ENCODE measurements at regions not wholly inside any gene's neighbourhood (a gene's known extent, or its start where the extent isn't known, plus 50 kb on each side); places are given as distances from the start of the nearest gene placed in this dataset.

DNA sequence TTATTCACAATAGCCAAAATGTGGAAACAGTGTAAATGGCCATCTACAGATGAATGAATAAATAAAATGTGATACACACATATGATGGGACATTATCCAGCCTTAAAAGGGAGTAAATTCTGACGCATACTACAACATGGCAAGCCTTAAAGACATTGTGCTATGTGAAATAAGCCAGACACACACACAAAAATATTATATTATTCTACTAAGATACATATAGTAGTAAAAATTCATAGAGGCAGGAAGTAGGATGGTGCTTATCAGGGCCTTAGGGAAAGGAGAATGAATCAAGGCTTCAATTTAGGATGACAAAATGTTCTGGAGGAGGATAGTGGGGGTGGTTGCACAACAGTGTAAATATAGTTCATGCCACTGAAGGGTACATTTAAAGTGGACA, 346.7 kb upstream of the SMARCA2 start:
- Histone ChIP-seq H3K79me2 (ENCODE audit: control insufficient read depth, insufficient read depth, low read length) (no peaks in the 10 kb centered on the region), H3K4me3 (replicated peaks in 1 of 3; ENCODE audit: insufficient read depth in 1 of 3, low read depth in 1 of 3, low read length in 3 of 3) (no peak overlapping the region), H3K27me3 (ENCODE audit: control insufficient read depth in 2 of 2, insufficient read depth in 2 of 2, low read length in 2 of 2) (no peaks in the 10 kb centered on the region), H3K4me2 (ENCODE audit: insufficient read depth, low read length) (no peak overlapping the region), H3K36me3 (ENCODE audit: control insufficient read depth in 2 of 2, extremely low read depth in 1 of 2, insufficient read depth in 2 of 2, low read length in 2 of 2) (no peaks in the 10 kb centered on the region), H3K9me1 (replicated peaks; ENCODE audit: control insufficient read depth, extremely low read depth, insufficient read depth, low read length) (no peaks in the 10 kb centered on the region), H3K9me3 (replicated peaks; ENCODE audit: control insufficient read depth, insufficient read depth, low read length) (peaks cover 2% of the 10 kb centered on the region), H3K27ac (ENCODE audit: insufficient read depth, low read depth, low read length) (no peak overlapping the region), H4K20me1 (replicated peaks; ENCODE audit: control insufficient read depth, extremely low read depth, insufficient read depth, low read length) (no peaks in the 10 kb centered on the region), H3K4me1 (ENCODE audit: control insufficient read depth, extremely low read depth, insufficient read depth, low read length) (no peaks in the 10 kb centered on the region), H3K9ac (replicated peaks; ENCODE audit: extremely low read depth, insufficient read depth, low read length) (no peak overlapping the region), H2AFZ (ENCODE audit: low read depth, low read length) (no peak overlapping the region)
- ChIA-PET CTCF (no interaction called here), POLR2A (no interaction called here)
- DNase-seq (ENCODE audit: low read depth, low spot score) (no peak), FAIRE-seq (no peak)
- dilution Hi-C loops (cut with MboI; ENCODE audit: extremely low pct_ligation_motif_present, low sequenced_read_pairs) (no loop called here), intact Hi-C loops (cut with micrococcal nuclease) (no loop called here)
- TF ChIP-seq, protein P1, sequence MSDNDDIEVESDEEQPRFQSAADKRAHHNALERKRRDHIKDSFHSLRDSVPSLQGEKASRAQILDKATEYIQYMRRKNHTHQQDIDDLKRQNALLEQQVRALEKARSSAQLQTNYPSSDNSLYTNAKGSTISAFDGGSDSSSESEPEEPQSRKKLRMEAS (IDR thresholded peaks at IDR 0.05; ENCODE audit: insufficient read depth, insufficient read length), result no peak
- TF ChIP-seq GATA2 (IDR thresholded peaks at IDR 0.05; ENCODE audit: insufficient read depth, insufficient read length, low read depth, low read length), result no peak
- TF ChIP-seq JUN (IDR thresholded peaks at IDR 0.05; ENCODE audit: borderline replicate concordance, insufficient read depth, insufficient read length, low read depth), result no peak
- no peak for TF ChIP-seq POLR2AphosphoS5 (IDR thresholded peaks at IDR 0.05; ENCODE audit: insufficient read depth, low read depth, low read length)
- TF ChIP-seq MYC (IDR thresholded peaks at IDR 0.05; ENCODE audit: low read depth, low read length), result no peak
- no peak for TF ChIP-seq FOS (IDR thresholded peaks at IDR 0.05; ENCODE audit: borderline replicate concordance, insufficient read depth, low read length)
- TF ChIP-seq, protein P2, sequence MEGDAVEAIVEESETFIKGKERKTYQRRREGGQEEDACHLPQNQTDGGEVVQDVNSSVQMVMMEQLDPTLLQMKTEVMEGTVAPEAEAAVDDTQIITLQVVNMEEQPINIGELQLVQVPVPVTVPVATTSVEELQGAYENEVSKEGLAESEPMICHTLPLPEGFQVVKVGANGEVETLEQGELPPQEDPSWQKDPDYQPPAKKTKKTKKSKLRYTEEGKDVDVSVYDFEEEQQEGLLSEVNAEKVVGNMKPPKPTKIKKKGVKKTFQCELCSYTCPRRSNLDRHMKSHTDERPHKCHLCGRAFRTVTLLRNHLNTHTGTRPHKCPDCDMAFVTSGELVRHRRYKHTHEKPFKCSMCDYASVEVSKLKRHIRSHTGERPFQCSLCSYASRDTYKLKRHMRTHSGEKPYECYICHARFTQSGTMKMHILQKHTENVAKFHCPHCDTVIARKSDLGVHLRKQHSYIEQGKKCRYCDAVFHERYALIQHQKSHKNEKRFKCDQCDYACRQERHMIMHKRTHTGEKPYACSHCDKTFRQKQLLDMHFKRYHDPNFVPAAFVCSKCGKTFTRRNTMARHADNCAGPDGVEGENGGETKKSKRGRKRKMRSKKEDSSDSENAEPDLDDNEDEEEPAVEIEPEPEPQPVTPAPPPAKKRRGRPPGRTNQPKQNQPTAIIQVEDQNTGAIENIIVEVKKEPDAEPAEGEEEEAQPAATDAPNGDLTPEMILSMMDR (IDR thresholded peaks at IDR 0.05; ENCODE audit: extremely low read depth in 1 of 2, insufficient read depth in 1 of 2, low read depth in 1 of 2, low read length in 2 of 2), result no peak
- TF ChIP-seq POLR2A (IDR thresholded peaks at IDR 0.05; ENCODE audit: low read depth, low read length), result no peak
- TF ChIP-seq EZH2 (IDR thresholded peaks at IDR 0.05; ENCODE audit: borderline replicate concordance, low read depth, low read length, severe bottlenecking), result no peak
- BruUV-seq (replicated peaks), result no TSS peak

Measured in endothelial cell of umbilical vein (primary cell).